Endothelial cell of umbilical vein (primary cell): ENCODE measurements at regions not wholly inside any gene's neighbourhood (a gene's known extent, or its start where the extent isn't known, plus 50 kb on each side); places are given as distances from the start of the nearest gene placed in this dataset.

ENCODE experiments used
- BruUV-seq: library from RNA; stranded (reverse); fragments of 400-500 nt; replicated peaks from 2 replicates; lab custom pipeline; 2021; lab: Mats Ljungman, UMichigan
- CTCF ChIA-PET: fragments of 300-600, 350-600 bp; sonication (Branson Sonifier 250); formaldehyde crosslinking; loops from one replicate; lab custom pipeline; 2021; ENCODE audit warnings: antibody characterized with exemption, inconsistent platforms; lab: Charles Lee
- POLR2A ChIA-PET: fragments of 300-600, 350-600 bp; sonication (Branson Sonifier 250); formaldehyde crosslinking; loops from one replicate; lab custom pipeline; 2021; ENCODE audit warnings: antibody characterized with exemption, inconsistent platforms; lab: Charles Lee
- DNase-seq: peaks from one replicate; pipeline ENCODE4 v3.0.0-alpha.2; 2011; ENCODE audit warnings: low read depth, low spot score
- FAIRE-seq: peaks from 2 replicates; lab custom pipeline; 2011; peaks lifted over from hg19 to GRCh38; lab: Jason Lieb, UNC
- H2AFZ ChIP-seq: 2 replicates; pipeline ENCODE4 v1.6.0; 2012; ENCODE audit warnings: low read depth, low read length, control low read depth, inconsistent platforms
- H3K27ac ChIP-seq: 2 replicates; pipeline ENCODE4 v1.5.1; 2011; ENCODE audit warnings: low read depth, mild to moderate bottlenecking, control low read depth, low read length, moderate library complexity; ENCODE audit not compliant: insufficient read depth
- H3K27me3 ChIP-seq, 2 experiments: 2 replicates each; pipeline versions ENCODE4 v1.6.0 to v1.6.1; 2011; ENCODE audit warnings: low read length in 2 of 2, mixed read lengths in 1 of 2; ENCODE audit not compliant: control insufficient read depth in 2 of 2, insufficient read depth in 2 of 2
- H3K36me3 ChIP-seq, 2 experiments: 2 replicates in 1 of 2; 3 replicates in 1 of 2; pipeline ENCODE4 v1.5.1; 2011; ENCODE audit warnings: low read length in 2 of 2, mild to moderate bottlenecking in 1 of 2, moderate library complexity in 1 of 2; ENCODE audit not compliant: control insufficient read depth in 2 of 2, insufficient read depth in 2 of 2; ENCODE audit errors: extremely low read depth in 1 of 2
- H3K4me1 ChIP-seq: 3 replicates; pipeline ENCODE4 v1.5.1; 2011; ENCODE audit warnings: mild to moderate bottlenecking, low read length; ENCODE audit not compliant: control insufficient read depth, insufficient read depth; ENCODE audit errors: extremely low read depth
- H3K4me2 ChIP-seq: 2 replicates; pipeline ENCODE4 v1.6.1; 2011; ENCODE audit warnings: low read length, control low read depth, mixed read lengths; ENCODE audit not compliant: insufficient read depth
- H3K4me3 ChIP-seq, 3 experiments: fragments of 200-600 bp in 1 of 3; sonication (generic), shearing (Covaris generic) in 1 of 3; replicated peaks in 1 of 3; 2 replicates each; pipeline ENCODE4 v1.5.1; 2011 to 2016; ENCODE audit warnings: control low read depth in 3 of 3, low read length in 3 of 3, mild to moderate bottlenecking in 2 of 3, inconsistent platforms in 1 of 3, low read depth in 1 of 3, moderate library complexity in 1 of 3; ENCODE audit not compliant: insufficient read depth in 1 of 3
- H3K79me2 ChIP-seq: 2 replicates; pipeline ENCODE4 v1.6.0; 2012; ENCODE audit warnings: low read length, inconsistent platforms; ENCODE audit not compliant: control insufficient read depth, insufficient read depth
- H3K9ac ChIP-seq: replicated peaks from 2 replicates; pipeline ENCODE3; 2011; ENCODE audit warnings: low read length, control low read depth; ENCODE audit not compliant: insufficient read depth; ENCODE audit errors: extremely low read depth
- H3K9me1 ChIP-seq: replicated peaks from 3 replicates; pipeline ENCODE4 v1.6.0; 2011; ENCODE audit warnings: mild to moderate bottlenecking, low read length; ENCODE audit not compliant: control insufficient read depth, insufficient read depth; ENCODE audit errors: extremely low read depth
- H3K9me3 ChIP-seq: replicated peaks from 2 replicates; pipeline ENCODE4 v1.5.1; 2012; ENCODE audit warnings: low read length, inconsistent platforms; ENCODE audit not compliant: control insufficient read depth, insufficient read depth
- H4K20me1 ChIP-seq: replicated peaks from 2 replicates; pipeline ENCODE3; 2011; ENCODE audit warnings: mild to moderate bottlenecking, low read length; ENCODE audit not compliant: control insufficient read depth, insufficient read depth; ENCODE audit errors: extremely low read depth
- FOS ChIP-seq: IDR thresholded peaks from 2 replicates; pipeline ENCODE4 v1.6.1; 2011; ENCODE audit warnings: mild to moderate bottlenecking, low read length, moderate library complexity, borderline replicate concordance; ENCODE audit not compliant: insufficient read depth
- GATA2 ChIP-seq: IDR thresholded peaks from 2 replicates; pipeline ENCODE4 v1.7.0; 2011; ENCODE audit warnings: low read depth, mild to moderate bottlenecking, moderate library complexity, mixed read lengths, low read length; ENCODE audit not compliant: insufficient read length, insufficient read depth
- JUN ChIP-seq: IDR thresholded peaks from 2 replicates; pipeline ENCODE4 v1.6.1; 2011; ENCODE audit warnings: borderline replicate concordance, low read depth; ENCODE audit not compliant: insufficient read length, insufficient read depth
- MYC ChIP-seq: IDR thresholded peaks from one replicate; pipeline ENCODE4 v1.6.1; 2011; ENCODE audit warnings: mild to moderate bottlenecking, low read depth, low read length
- POLR2A ChIP-seq: IDR thresholded peaks from 2 replicates; pipeline ENCODE4 v1.6.1; 2012; ENCODE audit warnings: low read depth, mild to moderate bottlenecking, control low read depth, low read length
- POLR2AphosphoS5 ChIP-seq: IDR thresholded peaks from 2 replicates; pipeline ENCODE4 v1.6.1; 2012; ENCODE audit warnings: low read depth, mild to moderate bottlenecking, control low read depth, low read length, moderate library complexity; ENCODE audit not compliant: insufficient read depth
- dilution Hi-C: fragments of 300-500 bp; cut with MboI; formaldehyde crosslinking; loops from one replicate; pipeline ENCODE4 v1.15.0; 2019; ENCODE audit warnings: low sequenced_read_pairs; ENCODE audit not compliant: extremely low pct_ligation_motif_present
- intact Hi-C: fragments of 100-400 bp; cut with micrococcal nuclease; formaldehyde crosslinking; loops from one replicate; pipeline ENCODE4 v1.10.0; 2022
- TF ChIP-seq, protein P1 (sequence below), 2 donors: IDR thresholded peaks; 1 replicate in 1 of 2; 2 replicates in 1 of 2; pipeline ENCODE4 v1.5.1; 2011; ENCODE audit warnings: low read length in 2 of 2, mild to moderate bottlenecking in 2 of 2, moderate library complexity in 2 of 2, control low read depth in 1 of 2, inconsistent platforms in 1 of 2, low read depth in 1 of 2; ENCODE audit not compliant: insufficient read depth in 1 of 2; ENCODE audit errors: extremely low read depth in 1 of 2
- TF ChIP-seq, protein P2 (sequence below): IDR thresholded peaks from 2 replicates; pipeline ENCODE4 v1.6.1; 2011; ENCODE audit not compliant: insufficient read depth, insufficient read length

DNA sequence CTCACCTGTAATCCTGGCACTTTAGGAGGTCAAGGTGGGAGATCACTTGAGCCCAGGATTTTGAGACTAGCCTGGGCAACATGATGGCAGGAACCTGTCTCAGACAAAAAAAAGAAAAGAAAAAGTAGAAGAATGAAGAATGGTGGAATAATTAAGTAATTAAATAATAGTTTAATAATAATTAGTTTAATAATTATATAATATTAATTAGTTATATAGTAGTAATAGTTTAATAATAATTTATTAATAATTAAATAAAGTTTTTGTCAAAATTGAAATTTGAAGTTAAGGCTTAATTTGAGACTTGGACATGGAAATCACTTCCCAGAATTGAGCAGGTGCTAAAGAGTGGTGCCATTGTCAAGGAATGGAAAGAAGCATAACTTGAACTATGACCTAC, 52.2 kb upstream of the ABCA12 start:
- peaks cover 3% of the 10 kb centered on the region for H3K4me1 ChIP-seq
- no peak overlapping the region for H2AFZ ChIP-seq
- H3K9me3 ChIP-seq: no peaks in the 10 kb centered on the region
- no peaks in the 10 kb centered on the region for H4K20me1 ChIP-seq
- TF ChIP-seq JUN (no peak), FOS (no peak), GATA2 (no peak), MYC (no peak), POLR2A (no peak), POLR2AphosphoS5 (no peak)
- TF ChIP-seq, protein P1, sequence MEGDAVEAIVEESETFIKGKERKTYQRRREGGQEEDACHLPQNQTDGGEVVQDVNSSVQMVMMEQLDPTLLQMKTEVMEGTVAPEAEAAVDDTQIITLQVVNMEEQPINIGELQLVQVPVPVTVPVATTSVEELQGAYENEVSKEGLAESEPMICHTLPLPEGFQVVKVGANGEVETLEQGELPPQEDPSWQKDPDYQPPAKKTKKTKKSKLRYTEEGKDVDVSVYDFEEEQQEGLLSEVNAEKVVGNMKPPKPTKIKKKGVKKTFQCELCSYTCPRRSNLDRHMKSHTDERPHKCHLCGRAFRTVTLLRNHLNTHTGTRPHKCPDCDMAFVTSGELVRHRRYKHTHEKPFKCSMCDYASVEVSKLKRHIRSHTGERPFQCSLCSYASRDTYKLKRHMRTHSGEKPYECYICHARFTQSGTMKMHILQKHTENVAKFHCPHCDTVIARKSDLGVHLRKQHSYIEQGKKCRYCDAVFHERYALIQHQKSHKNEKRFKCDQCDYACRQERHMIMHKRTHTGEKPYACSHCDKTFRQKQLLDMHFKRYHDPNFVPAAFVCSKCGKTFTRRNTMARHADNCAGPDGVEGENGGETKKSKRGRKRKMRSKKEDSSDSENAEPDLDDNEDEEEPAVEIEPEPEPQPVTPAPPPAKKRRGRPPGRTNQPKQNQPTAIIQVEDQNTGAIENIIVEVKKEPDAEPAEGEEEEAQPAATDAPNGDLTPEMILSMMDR (IDR thresholded peaks at IDR 0.05; ENCODE audit: extremely low read depth in 1 of 2, insufficient read depth in 1 of 2, low read depth in 1 of 2, low read length in 2 of 2): no peak
- TF ChIP-seq, protein P2, sequence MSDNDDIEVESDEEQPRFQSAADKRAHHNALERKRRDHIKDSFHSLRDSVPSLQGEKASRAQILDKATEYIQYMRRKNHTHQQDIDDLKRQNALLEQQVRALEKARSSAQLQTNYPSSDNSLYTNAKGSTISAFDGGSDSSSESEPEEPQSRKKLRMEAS: no peak
- no peaks in the 10 kb centered on the region for H3K36me3 ChIP-seq
- intact Hi-C loops (no loop called here), dilution Hi-C loops (no loop called here)
- H3K4me3 ChIP-seq: no peak overlapping the region
- H3K9ac ChIP-seq: no peak overlapping the region
- no peaks in the 10 kb centered on the region for H3K9me1 ChIP-seq
- no peak overlapping the region for H3K4me2 ChIP-seq
- H3K79me2 ChIP-seq: no peaks in the 10 kb centered on the region
- H3K27ac ChIP-seq: no peak overlapping the region
- H3K27me3 ChIP-seq: peaks cover 0 to 2% of the 10 kb centered on the region in 2 experiments
- ChIA-PET POLR2A (no interaction called here), CTCF (no interaction called here)
- DNase-seq (no peak), FAIRE-seq (no peak)
- no TSS peak for BruUV-seq
